Gastroesophageal sphincter (tissue), 3 donors: ENCODE measurements at regions not wholly inside any gene's neighbourhood (a gene's known extent, or its start where the extent isn't known, plus 50 kb on each side); places are given as distances from the start of the nearest gene placed in this dataset.

ENCODE experiments used
- CTCF ChIP-seq, 4 experiments: fragments of 200-600 bp in 2 of 4; fragments of 450-650 bp in 2 of 4; sonication (generic) in 1 of 4; IDR thresholded peaks; one replicate each; pipeline ENCODE4 v1.5.1; 2017 to 2019; ENCODE audit warnings: antibody characterized with exemption in 4 of 4, mild to moderate bottlenecking in 2 of 4, moderate library complexity in 2 of 4
- POLR2A ChIP-seq, 2 donors: fragments of 450-650 bp; IDR thresholded peaks; one replicate each; pipeline ENCODE4 v1.6.1; 2017; ENCODE audit warnings: antibody characterized with exemption in 2 of 2, mild to moderate bottlenecking in 2 of 2, moderate library complexity in 1 of 2

- no peak for TF ChIP-seq CTCF (IDR thresholded peaks at IDR 0.05)
- TF ChIP-seq POLR2A (IDR thresholded peaks at IDR 0.05), result no peak
These were observed 338.8 kb upstream of the CDH4 start for GRCh38 chr20:60913298-60913697.
